ENCODE measurements at regions not wholly inside any gene's neighbourhood (a gene's known extent, or its start where the extent isn't known, plus 50 kb on each side); places are given as distances from the start of the nearest gene placed in this dataset.

GRCh38 chr3:196143708-196144382, 62.0 kb upstream of the TFRC start (continued):
- TF ChIP-seq, protein P1, sequence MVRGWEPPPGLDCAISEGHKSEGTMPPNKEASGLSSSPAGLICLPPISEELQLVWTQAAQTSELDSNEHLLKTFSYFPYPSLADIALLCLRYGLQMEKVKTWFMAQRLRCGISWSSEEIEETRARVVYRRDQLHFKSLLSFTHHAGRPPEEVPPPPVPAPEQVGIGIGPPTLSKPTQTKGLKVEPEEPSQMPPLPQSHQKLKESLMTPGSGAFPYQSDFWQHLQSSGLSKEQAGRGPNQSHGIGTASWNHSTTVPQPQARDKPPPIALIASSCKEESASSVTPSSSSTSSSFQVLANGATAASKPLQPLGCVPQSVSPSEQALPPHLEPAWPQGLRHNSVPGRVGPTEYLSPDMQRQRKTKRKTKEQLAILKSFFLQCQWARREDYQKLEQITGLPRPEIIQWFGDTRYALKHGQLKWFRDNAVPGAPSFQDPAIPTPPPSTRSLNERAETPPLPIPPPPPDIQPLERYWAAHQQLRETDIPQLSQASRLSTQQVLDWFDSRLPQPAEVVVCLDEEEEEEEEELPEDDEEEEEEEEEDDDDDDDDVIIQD (CRISPR knock-in tag; IDR thresholded peaks at IDR 0.05), result peak; percentile 52; the same call in 1 of the 2 replicates
- no peak for TF ChIP-seq REST (IDR thresholded peaks at IDR 0.05; ENCODE audit: borderline replicate concordance)
- 0 out of 2 replicates have a peak, but pooled peaks have one; percentile 68 for TF ChIP-seq REST (CRISPR knock-in tag; IDR thresholded peaks at IDR 0.05; ENCODE audit: low read depth)
- TF ChIP-seq ZNF589 (CRISPR knock-in tag; IDR thresholded peaks at IDR 0.05; ENCODE audit: low read depth), result peak; percentile 95
- peak; percentile 70 for TF ChIP-seq MTF1 (CRISPR knock-in tag; IDR thresholded peaks at IDR 0.05; ENCODE audit: borderline replicate concordance)
- 0 out of 2 replicates have a peak, but pooled peaks have one; percentile 57 for TF ChIP-seq IFI16 (CRISPR knock-in tag; IDR thresholded peaks at IDR 0.05)

All from K562 (cell line).